Liver (tissue), 8 donors: ENCODE measurements at regions not wholly inside any gene's neighbourhood (a gene's known extent, or its start where the extent isn't known, plus 50 kb on each side); places are given as distances from the start of the nearest gene placed in this dataset.

Experiments used
- DNase-seq: peaks from one replicate; pipeline ENCODE4 v3.0.0-alpha.2; 2017; ENCODE audit warnings: low spot score
- H3K27ac ChIP-seq, 2 donors: one replicate each; pipeline ENCODE4 v1.7.0; 2013; ENCODE audit warnings: inconsistent platforms in 2 of 2, low read length in 2 of 2, control low read depth in 1 of 2, low read depth in 1 of 2, mild to moderate bottlenecking in 1 of 2
- H3K27me3 ChIP-seq, 4 donors: one replicate each; pipeline versions ENCODE4 v1.6.1 to v1.7.0; 2013; ENCODE audit warnings: low read length in 3 of 4, inconsistent platforms in 1 of 4, mild to moderate bottlenecking in 1 of 4, moderate library complexity in 1 of 4; ENCODE audit not compliant: control insufficient read depth in 4 of 4, insufficient read depth in 4 of 4
- H3K36me3 ChIP-seq, 4 donors: one replicate each; pipeline versions ENCODE4 v1.6.1 to v1.7.0; 2013; ENCODE audit warnings: low read length in 3 of 4, mild to moderate bottlenecking in 3 of 4, low read depth in 1 of 4, moderate library complexity in 1 of 4; ENCODE audit not compliant: control insufficient read depth in 4 of 4, insufficient read depth in 3 of 4
- H3K4me1 ChIP-seq, 4 donors: one replicate each; pipeline versions ENCODE4 v1.6.1 to v1.7.0; 2013; ENCODE audit warnings: low read length in 3 of 4, mild to moderate bottlenecking in 3 of 4, moderate library complexity in 1 of 4; ENCODE audit not compliant: control insufficient read depth in 4 of 4, insufficient read depth in 4 of 4
- H3K4me3 ChIP-seq, 3 donors: one replicate each; pipeline versions ENCODE4 v1.6.1 to v1.7.0; 2013; ENCODE audit warnings: low read length in 3 of 3, control low read depth in 1 of 3, low read depth in 1 of 3, mild to moderate bottlenecking in 1 of 3
- H3K9ac ChIP-seq, 2 donors: one replicate each; pipeline ENCODE4 v1.7.0; 2013; ENCODE audit warnings: low read length in 2 of 2, mild to moderate bottlenecking in 2 of 2, moderate library complexity in 2 of 2, control low read depth in 1 of 2, low read depth in 1 of 2
- H3K9me3 ChIP-seq, 4 donors: one replicate each; pipeline versions ENCODE4 v1.6.1 to v1.7.0; 2013; ENCODE audit warnings: low read length in 3 of 4; ENCODE audit not compliant: control insufficient read depth in 4 of 4
- EGR1 ChIP-seq, 2 donors: IDR thresholded peaks; 2 replicates each; pipeline ENCODE4 v1.6.1; 2016 to 2018; ENCODE audit warnings: antibody characterized with exemption in 2 of 2, low read depth in 2 of 2
- FOXA1 ChIP-seq: IDR thresholded peaks from 2 replicates; pipeline ENCODE4 v1.6.1; 2016; ENCODE audit warnings: antibody characterized with exemption
- FOXA2 ChIP-seq: IDR thresholded peaks from 2 replicates; pipeline ENCODE4 v1.6.1; 2016; ENCODE audit warnings: antibody characterized with exemption
- GABPA ChIP-seq, 2 donors: IDR thresholded peaks in 1 of 2; conservative IDR thresholded peaks in 1 of 2; 2 replicates each; pipeline ENCODE4 v1.6.1; 2016; ENCODE audit warnings: antibody characterized with exemption in 2 of 2, mild to moderate bottlenecking in 1 of 2, moderate library complexity in 1 of 2
- HNF4A ChIP-seq, 2 donors: conservative IDR thresholded peaks; 2 replicates each; pipeline ENCODE4 v1.6.1; 2016; ENCODE audit warnings: antibody characterized with exemption in 2 of 2, mild to moderate bottlenecking in 2 of 2
- HNF4G ChIP-seq: IDR thresholded peaks from 2 replicates; pipeline ENCODE4 v1.6.1; 2016; ENCODE audit warnings: antibody characterized with exemption
- JUND ChIP-seq, 2 donors: IDR thresholded peaks; 2 replicates each; pipeline ENCODE4 v1.6.1; 2016; ENCODE audit warnings: antibody characterized with exemption in 2 of 2
- MAX ChIP-seq: IDR thresholded peaks from 2 replicates; pipeline ENCODE4 v1.6.1; 2016; ENCODE audit warnings: antibody characterized with exemption
- NR2F2 ChIP-seq: IDR thresholded peaks from 2 replicates; pipeline ENCODE4 v1.6.1; 2016; ENCODE audit warnings: antibody characterized with exemption
- RAD21 ChIP-seq, 2 donors: IDR thresholded peaks; 2 replicates each; pipeline ENCODE4 v1.6.1; 2016; ENCODE audit warnings: antibody characterized with exemption in 2 of 2, mild to moderate bottlenecking in 2 of 2
- RXRA ChIP-seq, 2 donors: IDR thresholded peaks; 2 replicates each; pipeline ENCODE4 v1.6.1; 2017 to 2018; ENCODE audit warnings: antibody characterized with exemption in 2 of 2, mild to moderate bottlenecking in 1 of 2
- SP1 ChIP-seq: IDR thresholded peaks from 2 replicates; pipeline ENCODE4 v1.6.1; 2018; ENCODE audit warnings: antibody characterized with exemption, mild to moderate bottlenecking
- TAF1 ChIP-seq: conservative IDR thresholded peaks from 2 replicates; pipeline ENCODE4 v1.6.1; 2016; ENCODE audit warnings: antibody characterized with exemption, mild to moderate bottlenecking
- YY1 ChIP-seq: IDR thresholded peaks from 2 replicates; pipeline ENCODE4 v1.6.1; 2016; ENCODE audit warnings: antibody characterized with exemption, mild to moderate bottlenecking
- ZBTB33 ChIP-seq: IDR thresholded peaks from 2 replicates; pipeline ENCODE4 v1.6.1; 2016; ENCODE audit warnings: antibody characterized with exemption
- WGBS: extraction: QIAGEN DNeasy Blood & Tissue Kit; methylation state at CpG from one replicate; pipeline ENCODE4 v1.1.7; 2013; 5-methylcytosine and 5-hydroxymethylcytosine counted together
- TF ChIP-seq, protein P1 (sequence below): IDR thresholded peaks from 2 replicates; pipeline ENCODE4 v1.6.1; 2016; ENCODE audit warnings: antibody characterized with exemption, mild to moderate bottlenecking
- TF ChIP-seq, protein P2 (sequence below): fragments of 150-350 bp; IDR thresholded peaks from 2 replicates; pipeline ENCODE4 v1.5.1; 2017; ENCODE audit warnings: improper control_type of control experiment, low read depth, low read length; ENCODE audit not compliant: missing input control
- TF ChIP-seq, protein P3 (sequence below): IDR thresholded peaks from 2 replicates; pipeline ENCODE4 v1.6.1; 2016; ENCODE audit warnings: antibody characterized with exemption
- donor health status: healthy.
- donor health status: healthy.
- donor health status: healthy.
- donor health status: healthy.
- donor health status: healthy.

GRCh38 chr3:167928381-167928780 is 167.3 kb downstream of the GOLIM4 start:
- Histone ChIP-seq H3K27ac (no peak overlapping the region), H3K9ac (no peak overlapping the region), H3K4me1 (no peaks in the 10 kb centered on the region), H3K4me3 (no peak overlapping the region), H3K9me3 (no peaks in the 10 kb centered on the region), H3K27me3 (no peaks in the 10 kb centered on the region), H3K36me3 (no peaks in the 10 kb centered on the region)
- no peak for DNase-seq
- no peak for TF ChIP-seq JUND (IDR thresholded peaks at IDR 0.05)
- TF ChIP-seq FOXA1, result no peak
- no peak for TF ChIP-seq EGR1 (IDR thresholded peaks at IDR 0.05; ENCODE audit: low read depth in 2 of 2)
- TF ChIP-seq RAD21 (IDR thresholded peaks at IDR 0.05), result no peak
- no peak for TF ChIP-seq MAX
- TF ChIP-seq NR2F2, result no peak
- TF ChIP-seq HNF4G, result no peak
- no peak for TF ChIP-seq GABPA (IDR thresholded peaks at IDR 0.05 in 1 of 2, conservative IDR thresholded peaks at IDR 0.05 in 1 of 2)
- no peak for TF ChIP-seq RXRA (IDR thresholded peaks at IDR 0.05)
- no peak for TF ChIP-seq TAF1
- TF ChIP-seq HNF4A (conservative IDR thresholded peaks at IDR 0.05), result no peak
- no peak for TF ChIP-seq FOXA2
- TF ChIP-seq YY1, result no peak
- TF ChIP-seq ZBTB33, result no peak
- TF ChIP-seq, protein P1, sequence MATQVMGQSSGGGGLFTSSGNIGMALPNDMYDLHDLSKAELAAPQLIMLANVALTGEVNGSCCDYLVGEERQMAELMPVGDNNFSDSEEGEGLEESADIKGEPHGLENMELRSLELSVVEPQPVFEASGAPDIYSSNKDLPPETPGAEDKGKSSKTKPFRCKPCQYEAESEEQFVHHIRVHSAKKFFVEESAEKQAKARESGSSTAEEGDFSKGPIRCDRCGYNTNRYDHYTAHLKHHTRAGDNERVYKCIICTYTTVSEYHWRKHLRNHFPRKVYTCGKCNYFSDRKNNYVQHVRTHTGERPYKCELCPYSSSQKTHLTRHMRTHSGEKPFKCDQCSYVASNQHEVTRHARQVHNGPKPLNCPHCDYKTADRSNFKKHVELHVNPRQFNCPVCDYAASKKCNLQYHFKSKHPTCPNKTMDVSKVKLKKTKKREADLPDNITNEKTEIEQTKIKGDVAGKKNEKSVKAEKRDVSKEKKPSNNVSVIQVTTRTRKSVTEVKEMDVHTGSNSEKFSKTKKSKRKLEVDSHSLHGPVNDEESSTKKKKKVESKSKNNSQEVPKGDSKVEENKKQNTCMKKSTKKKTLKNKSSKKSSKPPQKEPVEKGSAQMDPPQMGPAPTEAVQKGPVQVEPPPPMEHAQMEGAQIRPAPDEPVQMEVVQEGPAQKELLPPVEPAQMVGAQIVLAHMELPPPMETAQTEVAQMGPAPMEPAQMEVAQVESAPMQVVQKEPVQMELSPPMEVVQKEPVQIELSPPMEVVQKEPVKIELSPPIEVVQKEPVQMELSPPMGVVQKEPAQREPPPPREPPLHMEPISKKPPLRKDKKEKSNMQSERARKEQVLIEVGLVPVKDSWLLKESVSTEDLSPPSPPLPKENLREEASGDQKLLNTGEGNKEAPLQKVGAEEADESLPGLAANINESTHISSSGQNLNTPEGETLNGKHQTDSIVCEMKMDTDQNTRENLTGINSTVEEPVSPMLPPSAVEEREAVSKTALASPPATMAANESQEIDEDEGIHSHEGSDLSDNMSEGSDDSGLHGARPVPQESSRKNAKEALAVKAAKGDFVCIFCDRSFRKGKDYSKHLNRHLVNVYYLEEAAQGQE, result no peak
- no peak for TF ChIP-seq SP1
- TF ChIP-seq, protein P2, sequence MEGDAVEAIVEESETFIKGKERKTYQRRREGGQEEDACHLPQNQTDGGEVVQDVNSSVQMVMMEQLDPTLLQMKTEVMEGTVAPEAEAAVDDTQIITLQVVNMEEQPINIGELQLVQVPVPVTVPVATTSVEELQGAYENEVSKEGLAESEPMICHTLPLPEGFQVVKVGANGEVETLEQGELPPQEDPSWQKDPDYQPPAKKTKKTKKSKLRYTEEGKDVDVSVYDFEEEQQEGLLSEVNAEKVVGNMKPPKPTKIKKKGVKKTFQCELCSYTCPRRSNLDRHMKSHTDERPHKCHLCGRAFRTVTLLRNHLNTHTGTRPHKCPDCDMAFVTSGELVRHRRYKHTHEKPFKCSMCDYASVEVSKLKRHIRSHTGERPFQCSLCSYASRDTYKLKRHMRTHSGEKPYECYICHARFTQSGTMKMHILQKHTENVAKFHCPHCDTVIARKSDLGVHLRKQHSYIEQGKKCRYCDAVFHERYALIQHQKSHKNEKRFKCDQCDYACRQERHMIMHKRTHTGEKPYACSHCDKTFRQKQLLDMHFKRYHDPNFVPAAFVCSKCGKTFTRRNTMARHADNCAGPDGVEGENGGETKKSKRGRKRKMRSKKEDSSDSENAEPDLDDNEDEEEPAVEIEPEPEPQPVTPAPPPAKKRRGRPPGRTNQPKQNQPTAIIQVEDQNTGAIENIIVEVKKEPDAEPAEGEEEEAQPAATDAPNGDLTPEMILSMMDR, result no peak
- TF ChIP-seq, protein P3, sequence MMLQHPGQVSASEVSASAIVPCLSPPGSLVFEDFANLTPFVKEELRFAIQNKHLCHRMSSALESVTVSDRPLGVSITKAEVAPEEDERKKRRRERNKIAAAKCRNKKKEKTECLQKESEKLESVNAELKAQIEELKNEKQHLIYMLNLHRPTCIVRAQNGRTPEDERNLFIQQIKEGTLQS, result no peak
- WGBS, result 67% methylated on average over 4 of the region's 4 CpGs
